HG03135 (cell line): ENCODE measurements at regions not wholly inside any gene's neighbourhood (a gene's known extent, or its start where the extent isn't known, plus 50 kb on each side); places are given as distances from the start of the nearest gene placed in this dataset.
"Not testable (repeated sequence)": the region's sequence is repeated elsewhere in the genome, so short reads cannot be mapped to it uniquely, and the experiment has no call there.

Experiments used
- ATAC-seq: cut with Tn5 transposase; IDR thresholded peaks from one replicate; pipeline ENCODE4 v1.9.1; 2021; ENCODE audit warnings: mild to moderate bottlenecking, moderate library complexity; ENCODE audit not compliant: unreplicated experiment

DNA sequence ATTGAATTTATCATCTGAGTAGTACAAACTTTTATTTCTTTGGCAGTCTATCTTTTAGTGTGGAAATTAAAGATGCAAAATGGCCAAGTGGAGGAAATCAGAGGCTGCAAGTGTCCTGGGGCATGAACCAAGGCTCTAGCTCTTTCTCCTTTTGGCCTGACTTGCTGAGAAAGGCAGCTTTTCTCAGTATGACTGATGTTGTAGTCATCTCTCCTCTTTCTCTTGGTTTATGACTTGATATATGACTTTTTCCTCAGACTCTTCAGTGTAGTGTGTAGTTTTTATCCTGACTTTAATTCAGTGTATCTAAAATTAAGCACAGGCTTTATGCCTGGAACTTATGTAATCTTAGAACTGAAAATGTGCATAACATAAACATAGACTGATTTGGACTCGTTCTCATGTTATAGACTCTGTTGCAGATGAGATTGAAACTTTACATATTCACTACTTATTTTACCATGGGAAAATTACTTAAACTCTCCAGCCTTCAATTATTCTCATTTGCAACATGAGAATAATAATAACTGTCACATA is 65.7 kb downstream of the SLITRK5 start:
- ATAC-seq: no peak

DNA sequence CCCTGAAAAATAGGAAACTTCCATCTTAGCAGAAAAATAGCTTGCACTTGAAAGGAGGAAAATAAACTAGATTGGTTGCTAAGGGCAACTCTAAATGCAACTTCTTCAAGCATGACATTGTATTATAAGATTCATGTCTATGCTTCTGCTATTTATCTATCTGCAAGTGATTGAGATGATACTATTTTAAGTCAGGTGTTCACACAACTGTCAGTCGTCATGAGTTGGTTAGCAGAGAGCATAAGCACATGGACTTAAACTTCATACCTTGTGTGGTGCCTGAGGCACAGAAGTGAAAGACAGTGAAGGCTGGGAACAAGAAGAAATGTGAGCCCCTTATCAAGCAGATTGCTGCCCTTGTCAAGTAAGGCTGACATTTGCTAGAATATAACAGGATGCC is 82.9 kb downstream of the SLITRK5 start:
- ATAC-seq: no peak

DNA sequence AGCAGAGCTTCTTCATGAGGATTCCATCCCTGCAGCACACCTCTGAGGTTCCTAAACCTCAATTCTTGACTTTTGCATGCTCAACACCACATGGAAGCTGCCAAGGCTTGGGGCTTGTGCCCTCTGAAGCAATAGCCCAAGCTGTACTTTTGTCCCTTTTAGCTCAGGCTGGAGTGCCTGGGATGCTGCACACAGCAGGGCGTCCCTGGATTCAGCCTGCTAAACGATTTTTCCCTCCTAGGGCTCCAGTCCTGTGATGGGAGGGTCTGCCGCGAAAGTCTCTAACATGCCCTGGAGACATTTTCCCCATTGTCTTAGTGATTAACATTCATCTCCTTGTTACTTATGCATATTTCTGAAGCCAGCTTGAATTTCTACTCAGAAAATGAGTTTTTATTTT is 98.3 kb downstream of the SLITRK5 start:
- no peak for ATAC-seq

DNA sequence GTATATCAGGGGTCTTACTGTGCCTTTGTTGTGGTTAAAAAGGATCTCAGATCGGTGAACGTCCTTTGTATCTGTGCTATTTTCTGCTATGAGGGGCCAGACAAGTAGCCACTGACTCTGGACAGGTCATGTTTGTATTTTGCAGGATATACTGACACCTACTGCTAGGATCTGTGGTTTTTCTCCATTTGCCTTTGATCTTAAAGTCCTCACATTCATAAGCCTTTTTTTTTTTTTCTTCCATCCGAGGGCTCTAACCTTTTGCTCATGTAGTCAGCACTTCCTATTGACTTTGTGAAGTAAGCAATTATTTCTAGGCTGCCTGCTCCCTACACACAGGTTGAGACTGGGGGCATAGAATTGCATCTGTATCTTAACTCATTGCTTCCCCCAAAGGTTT is 106.2 kb downstream of the SLITRK5 start:
- no peak for ATAC-seq

DNA sequence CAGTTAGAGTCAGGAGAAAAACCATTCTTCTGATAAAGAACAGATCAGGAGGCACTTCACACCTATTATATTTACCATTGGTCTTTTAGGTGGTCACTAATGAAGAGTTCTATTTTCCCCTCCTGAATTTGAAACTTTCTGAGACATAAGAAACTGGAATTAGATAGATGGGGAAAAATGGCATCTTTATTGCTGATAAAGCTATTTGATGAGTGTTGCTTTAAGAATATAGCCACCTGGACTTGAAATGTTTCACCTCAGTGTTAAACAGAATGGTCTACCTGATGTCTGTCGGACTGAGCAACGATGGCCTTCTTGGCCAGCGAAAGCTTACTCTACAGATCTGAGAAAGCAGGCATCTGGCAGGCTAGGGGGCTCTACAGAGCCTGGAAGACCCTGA is 107.0 kb downstream of the SLITRK5 start:
- ATAC-seq: no peak

DNA sequence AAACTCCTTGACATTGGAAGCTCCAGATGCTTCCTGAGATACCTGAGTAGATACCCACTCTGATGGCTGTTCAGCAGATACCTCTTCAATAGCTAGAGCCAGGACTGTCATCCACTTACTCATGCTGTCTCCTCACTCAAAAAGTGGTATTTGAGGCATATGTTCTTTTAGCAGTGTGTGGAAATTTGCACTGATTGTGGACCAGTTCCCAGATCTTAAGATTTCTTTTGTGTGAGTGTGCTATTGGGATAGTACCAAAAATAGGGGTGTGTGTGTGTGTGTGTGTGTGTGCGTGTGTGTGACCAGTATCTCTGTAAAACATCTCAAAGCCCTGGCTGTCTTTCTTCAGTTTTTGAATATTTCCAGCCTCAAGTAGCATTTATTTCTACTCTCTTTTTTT is 108.3 kb downstream of the SLITRK5 start:
- no peak for ATAC-seq

DNA sequence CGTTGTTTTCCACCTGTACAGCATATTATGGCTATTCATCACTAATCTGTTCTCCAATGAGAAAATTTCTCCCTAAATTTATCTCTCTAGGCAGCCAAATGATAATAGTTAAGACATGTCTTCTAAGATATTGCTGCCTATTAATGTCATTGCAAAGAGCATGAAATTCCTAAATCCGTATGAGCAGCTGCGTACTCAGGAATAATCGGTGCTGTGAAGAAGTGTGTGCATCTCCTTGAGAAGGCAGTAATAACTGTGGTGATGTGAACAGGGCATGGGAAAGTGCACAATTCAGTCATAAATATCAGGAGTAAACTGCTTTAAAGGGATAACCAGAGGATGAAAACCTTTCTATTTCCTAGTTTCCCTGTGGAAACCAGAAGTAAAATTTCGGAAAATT is 112.2 kb downstream of the SLITRK5 start:
- ATAC-seq: no peak

DNA sequence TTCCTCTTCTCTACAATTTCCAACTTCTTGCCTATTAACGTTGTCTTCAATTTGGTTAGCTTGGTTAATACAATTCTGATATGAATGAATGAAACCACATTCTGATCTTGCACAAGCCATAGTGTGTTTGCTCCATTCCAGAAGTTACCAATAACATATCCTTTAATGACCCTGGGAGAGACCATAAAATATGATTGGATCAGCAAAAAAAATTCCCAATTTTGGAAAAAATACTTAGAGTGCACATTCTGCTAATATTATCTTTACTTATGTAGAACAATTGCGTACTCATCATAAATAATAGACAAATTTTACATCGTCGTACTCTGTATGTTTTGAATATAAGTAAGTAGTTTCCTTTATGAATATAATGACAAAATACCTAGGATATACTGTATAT is 117.2 kb downstream of the SLITRK5 start:
- no peak for ATAC-seq

DNA sequence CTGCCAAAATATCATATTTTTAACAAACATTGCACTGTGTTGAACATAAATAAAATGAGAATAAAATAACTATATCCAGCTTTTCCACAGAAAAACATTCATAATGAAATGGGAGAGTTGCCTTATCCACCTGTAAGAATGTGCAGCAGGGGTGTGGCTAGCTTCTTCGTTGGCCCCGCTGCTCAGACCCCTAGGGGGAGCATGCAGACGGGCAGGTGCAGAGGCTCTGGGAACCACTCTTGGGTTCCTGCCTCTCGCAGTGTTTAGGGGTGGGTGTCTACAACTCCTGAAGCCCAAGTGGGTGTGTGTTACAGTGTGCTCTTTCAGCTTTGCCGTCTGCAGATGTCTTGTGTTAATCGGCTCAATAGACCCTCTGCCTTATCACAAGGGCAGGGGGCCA is 121.7 kb downstream of the SLITRK5 start:
- ATAC-seq: no peak

DNA sequence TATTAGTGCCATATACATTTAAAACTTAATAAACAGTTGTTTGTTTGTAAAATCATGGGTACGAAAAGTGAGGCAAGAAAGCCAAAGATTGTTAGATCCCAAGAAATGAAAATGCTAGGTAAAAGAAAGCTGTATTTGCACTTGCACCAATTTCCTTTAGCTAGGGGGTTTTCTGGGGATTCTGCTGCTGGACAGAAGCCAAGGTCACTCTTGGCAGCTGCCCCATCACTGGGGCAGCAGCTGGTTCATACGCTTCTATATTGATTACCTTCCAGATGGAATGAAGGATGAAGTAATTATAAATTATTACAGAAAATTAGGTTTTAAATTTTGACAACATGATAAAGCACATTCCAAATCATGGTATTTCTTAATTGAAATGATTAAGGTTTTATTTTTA is 127.4 kb downstream of the SLITRK5 start:
- no peak for ATAC-seq

DNA sequence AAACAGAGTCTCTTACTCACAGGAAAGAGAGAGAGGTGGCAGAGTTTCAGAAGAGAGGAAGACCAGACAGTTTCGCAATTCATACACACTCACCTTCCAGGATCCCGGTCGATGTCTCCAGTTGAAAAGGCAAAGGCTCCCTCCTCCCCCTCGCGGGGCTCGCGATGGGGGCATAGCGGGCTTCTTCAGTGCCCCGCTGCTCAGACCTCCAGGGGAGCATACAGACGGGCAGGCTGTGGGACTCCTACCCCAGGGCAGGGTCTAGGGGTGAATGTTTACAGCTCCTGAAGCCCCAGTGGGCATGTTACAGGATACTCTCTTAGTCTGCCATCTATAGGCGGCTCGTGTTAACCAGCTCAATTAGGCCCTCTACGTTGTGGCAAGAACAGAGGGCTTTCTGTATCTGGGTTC is 139.2 kb downstream of the SLITRK5 start:
- no peak for ATAC-seq

DNA sequence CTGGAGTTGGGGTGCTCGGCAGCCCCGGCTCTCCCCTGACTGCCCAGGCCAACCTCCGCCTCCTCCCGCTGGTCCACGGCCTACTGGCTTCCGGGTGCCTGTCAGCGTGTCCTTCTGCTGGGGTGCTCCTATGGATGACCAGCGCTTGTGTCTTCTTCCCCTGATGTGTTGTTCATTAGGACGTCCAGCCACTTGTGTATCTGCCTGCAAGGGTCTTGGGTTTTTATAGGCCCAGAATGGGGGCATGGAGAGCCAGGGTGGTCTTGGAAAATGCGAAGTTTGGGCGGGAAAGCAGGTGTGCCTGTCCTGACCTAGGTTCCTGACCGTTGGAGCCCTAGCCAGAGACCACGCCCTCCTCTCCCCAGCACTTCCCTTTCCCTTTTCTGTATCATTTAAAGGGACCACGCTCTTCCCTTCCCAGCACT is 139.8 kb downstream of the SLITRK5 start:
- ATAC-seq: no peak

DNA sequence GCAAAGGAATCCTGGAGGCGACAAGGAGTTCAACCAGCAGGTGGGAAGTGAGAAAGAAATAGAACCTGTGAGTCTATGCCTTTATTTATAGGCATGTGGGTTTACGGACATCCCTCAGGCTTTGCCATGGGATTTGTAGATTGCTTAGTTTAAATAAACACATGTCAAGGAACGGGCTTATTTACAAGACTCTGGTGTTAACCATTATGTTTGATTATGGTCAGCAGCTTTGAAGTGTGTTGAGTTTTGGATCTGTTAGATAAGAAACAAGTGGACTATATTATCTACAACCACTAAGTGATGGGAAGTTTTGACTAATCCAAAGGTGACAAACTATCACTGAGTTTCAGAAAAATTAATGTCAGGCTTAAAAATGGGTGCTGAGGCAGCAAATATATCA is 143.2 kb downstream of the SLITRK5 start:
- ATAC-seq: no peak

DNA sequence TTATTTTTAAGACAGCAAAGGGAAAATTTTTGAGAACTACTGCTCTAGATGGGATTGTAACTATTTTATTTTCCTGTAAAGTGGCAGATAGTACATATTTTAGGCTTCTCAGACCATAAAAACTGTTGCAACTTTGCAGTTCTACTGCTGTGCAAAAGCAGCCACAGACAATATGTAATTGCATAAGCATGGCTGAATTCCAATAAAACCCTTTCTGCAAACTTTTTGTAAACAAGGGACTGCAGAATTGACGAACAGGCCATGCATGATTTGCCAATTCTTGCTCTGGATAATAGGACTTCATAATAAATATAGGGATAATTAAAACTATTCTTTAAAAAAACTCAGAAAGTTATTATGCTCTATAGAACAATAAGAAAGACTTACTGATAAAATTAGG is 149.1 kb downstream of the SLITRK5 start:
- ATAC-seq: no peak

DNA sequence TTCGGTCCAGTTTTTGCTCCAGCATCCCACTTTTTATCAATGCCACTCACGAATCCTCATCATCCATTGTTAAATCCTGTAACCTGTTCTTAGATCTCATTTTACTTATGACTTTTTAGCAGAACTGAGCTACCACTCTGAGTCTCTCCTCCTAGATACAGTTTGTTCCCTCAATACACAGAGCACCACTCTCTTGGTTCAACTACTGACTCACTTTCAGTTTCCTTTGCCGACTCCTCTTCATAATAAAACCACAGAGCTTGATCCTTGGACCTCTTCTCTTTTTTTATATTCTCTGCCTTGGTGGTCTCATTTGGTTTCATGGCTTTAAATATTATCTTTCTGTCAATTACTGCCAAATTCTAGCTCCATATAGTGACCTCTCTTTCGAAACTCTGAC is 150.3 kb downstream of the SLITRK5 start:
- ATAC-seq: no peak

DNA sequence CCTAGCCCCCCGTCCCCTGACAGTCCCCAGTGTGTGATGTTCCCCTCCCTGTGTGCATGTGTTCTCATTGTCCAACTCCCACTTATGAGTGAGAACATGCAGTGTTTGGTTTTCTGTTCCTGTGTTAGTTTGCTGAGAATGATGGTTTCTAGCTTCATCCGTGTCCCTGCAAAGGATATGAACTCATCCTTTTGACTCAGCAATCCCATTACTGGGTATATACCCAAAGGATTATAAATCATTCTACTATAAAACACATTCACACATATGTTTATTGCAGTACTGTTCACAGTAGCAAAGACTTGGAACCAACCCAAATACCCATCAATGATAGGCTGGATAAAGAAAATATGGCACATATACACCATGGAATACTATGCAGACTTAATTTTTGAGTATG is 155.1 kb downstream of the SLITRK5 start:
- ATAC-seq: not testable (repeated sequence)

DNA sequence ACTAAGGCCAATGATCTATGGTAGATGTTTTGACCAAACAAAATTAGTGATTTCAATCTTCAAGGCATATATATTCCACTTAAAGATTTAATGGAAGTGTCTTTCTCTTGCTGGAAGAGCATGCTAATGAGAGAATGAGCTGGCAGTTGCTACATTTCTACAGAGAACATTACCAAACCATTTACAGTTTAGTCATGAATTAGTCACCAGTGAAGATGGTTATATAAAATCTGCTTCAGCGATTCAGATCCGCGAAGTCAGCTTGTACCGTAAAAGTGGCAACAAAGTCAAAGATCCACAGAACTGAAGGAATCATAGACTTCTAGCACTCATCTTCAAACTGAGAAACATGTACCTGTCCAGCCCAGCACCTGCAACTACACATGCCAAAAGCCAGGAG is 156.3 kb downstream of the SLITRK5 start:
- no peak for ATAC-seq

DNA sequence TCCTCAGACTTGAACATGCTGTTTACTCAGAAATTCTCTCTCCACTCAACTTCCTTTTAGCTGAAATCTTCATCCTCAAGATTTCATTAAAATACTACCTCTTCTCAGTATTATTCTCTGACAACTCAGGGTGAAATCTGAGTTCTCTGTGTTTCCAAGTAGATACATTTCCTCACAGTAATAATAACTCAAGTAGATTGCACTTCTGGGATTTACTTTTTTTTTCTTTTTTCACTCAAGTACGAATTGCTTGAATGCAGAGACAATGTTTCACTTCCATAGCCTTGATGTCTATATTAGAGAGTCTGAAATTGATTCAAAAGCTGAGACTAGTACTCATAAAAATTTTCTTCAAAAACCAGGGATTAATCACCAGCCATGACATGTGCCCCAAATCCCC is 166.4 kb downstream of the SLITRK5 start:
- ATAC-seq: no peak

DNA sequence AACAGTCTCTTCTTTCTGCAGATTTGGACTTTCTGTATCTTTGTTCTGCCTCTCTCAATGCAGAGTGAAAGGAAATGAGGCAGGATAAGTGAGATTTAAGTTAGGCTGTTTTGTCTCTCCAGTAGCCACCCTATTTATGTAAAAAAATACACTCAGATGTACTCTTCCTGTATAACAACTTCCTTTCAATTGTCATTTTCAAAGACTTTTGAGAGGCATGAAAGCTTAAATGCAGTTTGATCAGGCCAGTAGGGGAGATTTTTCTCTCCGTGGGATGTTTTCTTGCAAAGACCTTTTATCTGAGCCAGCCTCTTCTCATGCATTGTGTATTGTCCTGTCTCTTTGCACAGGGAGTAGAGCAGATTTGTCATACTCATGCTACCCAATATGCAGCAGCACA is 166.8 kb downstream of the SLITRK5 start:
- ATAC-seq: no peak

DNA sequence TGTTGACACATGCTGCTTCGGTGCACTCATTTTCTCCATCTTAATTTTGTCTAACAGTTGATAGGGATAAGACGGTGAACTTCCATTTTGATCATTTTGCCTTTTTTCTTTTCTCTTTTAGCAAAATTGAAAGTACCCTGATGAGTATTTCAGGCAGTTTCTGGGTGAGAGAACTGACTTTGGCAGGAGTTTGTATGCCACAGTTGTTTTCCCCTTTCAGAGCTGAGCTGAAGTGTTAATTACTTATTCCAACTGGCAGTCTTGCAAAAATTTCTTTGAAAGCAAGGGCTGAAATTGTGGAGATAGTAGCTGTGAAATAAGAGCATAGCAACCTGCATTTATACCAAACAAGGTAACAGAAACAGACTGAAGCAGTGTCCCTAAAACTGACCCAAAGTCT is 180.2 kb downstream of the SLITRK5 start:
- no peak for ATAC-seq

DNA sequence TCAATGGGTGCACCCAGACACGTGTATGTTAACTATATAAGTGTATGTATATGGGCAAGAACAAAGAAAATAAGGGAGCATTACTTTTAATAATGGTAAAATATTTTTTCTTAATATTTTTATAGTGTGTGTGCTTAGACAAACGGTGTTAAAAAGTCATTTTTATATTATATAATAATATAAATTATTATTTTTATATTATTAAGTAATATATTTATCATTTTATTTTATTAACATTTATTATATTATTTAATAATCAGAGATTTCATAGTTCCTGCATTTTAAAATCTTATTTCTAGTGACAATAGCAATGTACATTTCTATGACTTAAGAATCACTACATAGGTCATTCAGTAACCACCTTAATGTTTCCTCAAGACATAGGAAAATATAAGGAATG is 184.4 kb downstream of the SLITRK5 start:
- no peak for ATAC-seq

DNA sequence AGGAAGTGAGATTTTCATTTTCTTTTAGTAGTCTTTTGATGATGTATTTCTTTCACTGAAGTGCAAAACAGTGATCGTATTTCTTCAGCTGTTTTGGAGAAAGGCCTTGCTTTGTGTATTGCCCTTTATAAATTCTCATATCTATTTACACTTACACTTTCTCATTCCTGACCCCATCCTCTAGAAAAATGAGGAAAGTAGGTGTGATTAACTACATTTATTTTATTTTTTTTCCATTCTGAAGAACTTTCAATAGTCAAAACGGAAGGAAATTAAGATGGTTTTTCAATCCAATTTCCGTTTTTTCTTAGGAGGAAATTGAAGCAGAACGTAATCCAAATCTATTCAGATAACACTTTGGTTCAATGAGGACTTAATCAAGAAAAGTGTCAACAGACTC is 188.1 kb downstream of the SLITRK5 start:
- no peak for ATAC-seq

DNA sequence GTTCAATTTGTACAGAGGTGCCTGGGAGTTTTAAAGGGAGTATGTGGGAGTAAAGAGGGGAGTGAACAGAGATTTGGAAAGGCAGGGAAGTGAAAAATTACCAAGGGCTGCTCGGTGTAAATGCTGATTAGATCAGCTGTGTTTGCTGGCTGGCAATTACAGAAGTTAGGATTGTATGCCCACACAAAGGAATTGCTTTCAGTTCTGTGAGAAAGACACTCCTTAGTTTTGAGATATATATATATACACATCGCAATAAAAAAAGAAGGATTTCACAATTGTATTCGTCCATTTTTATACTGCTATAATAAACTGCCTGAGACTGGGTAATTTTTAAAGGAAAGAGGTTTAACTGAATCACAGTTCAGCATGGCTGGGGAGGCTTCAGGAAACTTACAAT is 196.3 kb downstream of the SLITRK5 start:
- no peak for ATAC-seq

DNA sequence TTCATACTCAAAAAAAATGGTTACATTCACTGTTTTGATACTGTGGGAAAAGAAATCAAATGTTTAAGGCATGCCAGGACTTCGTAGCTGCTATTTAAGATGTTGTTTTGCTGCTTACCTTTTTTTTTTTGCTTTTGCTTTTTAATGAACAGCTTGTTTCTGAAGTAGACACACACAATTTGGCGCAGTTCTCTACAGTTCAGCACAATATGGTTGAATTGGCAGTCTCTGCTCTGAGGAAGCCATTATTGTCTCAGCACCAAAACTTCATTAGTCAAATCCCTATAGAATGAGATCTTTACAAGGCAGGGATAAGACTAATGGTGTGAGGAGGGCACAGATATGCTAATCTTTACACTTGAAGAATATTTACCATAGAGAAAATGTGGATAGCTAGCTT is 197.6 kb downstream of the SLITRK5 start:
- ATAC-seq: no peak
